ENCODE measurements at regions not wholly inside any gene's neighbourhood (a gene's known extent, or its start where the extent isn't known, plus 50 kb on each side); places are given as distances from the start of the nearest gene placed in this dataset.
"Not testable (repeated sequence)": the region's sequence is repeated elsewhere in the genome, so short reads cannot be mapped to it uniquely, and the experiment has no call there.

GRCh38 chr4:134117392-134118183, 84.0 kb downstream of the PABPC4L start:
- no peaks in the 10 kb centered on the region for H3K79me2 ChIP-seq (ENCODE audit: insufficient read depth)

GRCh38 chr4:134089885-134090284, 111.7 kb downstream of the PABPC4L start:
- H3K4me3 ChIP-seq, result no peak overlapping the region
- no peaks in the 10 kb centered on the region for H3K27me3 ChIP-seq (replicated peaks; ENCODE audit: insufficient read depth)
- H3K4me2 ChIP-seq (ENCODE audit: unreplicated experiment), result no peak overlapping the region
- no peaks in the 10 kb centered on the region for H3K79me2 ChIP-seq (ENCODE audit: insufficient read depth)
- DNase-seq, result no peak
- H3K9me2 ChIP-seq (ENCODE audit: insufficient read depth), result no peaks in the 10 kb centered on the region
- no peaks in the 10 kb centered on the region for H3F3A ChIP-seq (ENCODE audit: insufficient read depth)
- in situ Hi-C loops (cut with MboI), result no loop called here
- 28 to 29% methylated on average over 3 of the region's 3 CpGs for WGBS, 2 experiments (ENCODE audit: low coverage in 1 of 2, low lambda C conversion rate in 2 of 2, missing lambda C conversion rate in 2 of 2)
- H3K4me1 ChIP-seq (ENCODE audit: insufficient read depth), result no peaks in the 10 kb centered on the region
- TF ChIP-seq EZH2phosphoT487 (IDR thresholded peaks at IDR 0.05; ENCODE audit: insufficient read depth, low read depth), result no peak
- TF ChIP-seq EZH2 (IDR thresholded peaks at IDR 0.05; ENCODE audit: insufficient read depth, poor library complexity, severe bottlenecking), result no peak
- H2AFZ ChIP-seq, result no peak overlapping the region
- no peak overlapping the region for H3K27ac ChIP-seq
- H4K20me1 ChIP-seq (ENCODE audit: insufficient read depth), result no peaks in the 10 kb centered on the region
- no peaks in the 10 kb centered on the region for H3K36me3 ChIP-seq (ENCODE audit: low read depth)
- no peaks in the 10 kb centered on the region for H3K9me3 ChIP-seq (ENCODE audit: low read depth)
- H3K9ac ChIP-seq, result no peak overlapping the region

More at GRCh38 chr4:134117392-134118183, 84.0 kb downstream of the PABPC4L start:
- DNase-seq, result no peak
- no peaks in the 10 kb centered on the region for H4K20me1 ChIP-seq (ENCODE audit: insufficient read depth)
- H3K9ac ChIP-seq, result no peak overlapping the region
- no peak overlapping the region for H2AFZ ChIP-seq
- TF ChIP-seq EZH2 (IDR thresholded peaks at IDR 0.05; ENCODE audit: insufficient read depth, poor library complexity, severe bottlenecking), result no peak
- TF ChIP-seq EZH2phosphoT487 (IDR thresholded peaks at IDR 0.05; ENCODE audit: insufficient read depth, low read depth), result no peak
- H3K9me2 ChIP-seq (ENCODE audit: insufficient read depth), result no peaks in the 10 kb centered on the region
- H3K4me2 ChIP-seq (ENCODE audit: unreplicated experiment), result no peak overlapping the region
- no peaks in the 10 kb centered on the region for H3K27me3 ChIP-seq (replicated peaks; ENCODE audit: insufficient read depth)
- no peak overlapping the region for H3K27ac ChIP-seq
- H3K4me1 ChIP-seq (ENCODE audit: insufficient read depth), result no peaks in the 10 kb centered on the region
- WGBS, 2 experiments (ENCODE audit: low coverage in 1 of 2, low lambda C conversion rate in 2 of 2, missing lambda C conversion rate in 2 of 2), result 3 to 8% methylated on average over 2 of the region's 2 CpGs
- H3K36me3 ChIP-seq (ENCODE audit: low read depth), result no peaks in the 10 kb centered on the region
- no peaks in the 10 kb centered on the region for H3K9me3 ChIP-seq (ENCODE audit: low read depth)
- in situ Hi-C loops (cut with MboI), result no loop called here
- H3K4me3 ChIP-seq, result no peak overlapping the region
- no peaks in the 10 kb centered on the region for H3F3A ChIP-seq (ENCODE audit: insufficient read depth)

DNA sequence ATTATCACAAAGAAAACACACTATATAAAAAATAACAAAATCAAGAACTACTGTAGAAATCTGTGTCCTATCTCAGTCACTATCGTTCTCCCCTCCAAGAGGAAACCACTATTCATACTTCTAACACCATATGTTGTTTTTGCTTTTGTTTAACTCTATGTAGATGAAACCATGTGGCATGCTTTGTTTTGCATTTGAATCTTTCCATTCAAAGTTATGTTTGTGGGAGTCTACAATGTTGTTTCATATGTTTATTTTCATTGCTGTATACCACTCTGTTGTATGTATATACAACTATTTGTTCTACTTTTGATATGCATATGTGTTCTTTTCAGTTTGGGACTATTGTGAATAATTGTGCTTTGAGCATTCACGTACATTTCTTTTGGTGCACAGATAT, 116.1 kb downstream of the PABPC4L start:
- H3F3A ChIP-seq (ENCODE audit: insufficient read depth), result no peaks in the 10 kb centered on the region
- H3K9me3 ChIP-seq (ENCODE audit: low read depth), result no peaks in the 10 kb centered on the region
- in situ Hi-C loops (cut with MboI), result no loop called here
- no peaks in the 10 kb centered on the region for H3K27me3 ChIP-seq (replicated peaks; ENCODE audit: insufficient read depth)
- no peaks in the 10 kb centered on the region for H4K20me1 ChIP-seq (ENCODE audit: insufficient read depth)
- no peak overlapping the region for H3K4me2 ChIP-seq (ENCODE audit: unreplicated experiment)
- no peaks in the 10 kb centered on the region for H3K36me3 ChIP-seq (ENCODE audit: low read depth)
- DNase-seq, result no peak
- no peak overlapping the region for H2AFZ ChIP-seq
- no peaks in the 10 kb centered on the region for H3K9me2 ChIP-seq (ENCODE audit: insufficient read depth)
- H3K27ac ChIP-seq, result no peak overlapping the region
- H3K79me2 ChIP-seq (ENCODE audit: insufficient read depth), result no peaks in the 10 kb centered on the region
- H3K4me3 ChIP-seq, result no peak overlapping the region
- H3K4me1 ChIP-seq (ENCODE audit: insufficient read depth), result no peaks in the 10 kb centered on the region
- H3K9ac ChIP-seq, result no peak overlapping the region
- no peak for TF ChIP-seq EZH2phosphoT487 (IDR thresholded peaks at IDR 0.05; ENCODE audit: insufficient read depth, low read depth)
- no peak for TF ChIP-seq EZH2 (IDR thresholded peaks at IDR 0.05; ENCODE audit: insufficient read depth, poor library complexity, severe bottlenecking)
- 26 to 28% methylated on average over 2 of the region's 2 CpGs for WGBS, 2 experiments (ENCODE audit: low coverage in 1 of 2, low lambda C conversion rate in 2 of 2, missing lambda C conversion rate in 2 of 2)

- H3K4me1 ChIP-seq (ENCODE audit: insufficient read depth); H3K4me3 ChIP-seq; DNase-seq; H3K9ac ChIP-seq; H3K9me3 ChIP-seq (ENCODE audit: low read depth); H3K27me3 ChIP-seq (replicated peaks; ENCODE audit: insufficient read depth); H4K20me1 ChIP-seq (ENCODE audit: insufficient read depth); H3K79me2 ChIP-seq (ENCODE audit: insufficient read depth); in situ Hi-C loops (cut with MboI); H3K4me2 ChIP-seq (ENCODE audit: unreplicated experiment); H3K36me3 ChIP-seq (ENCODE audit: low read depth); H2AFZ ChIP-seq; H3F3A ChIP-seq (ENCODE audit: insufficient read depth); H3K27ac ChIP-seq; H3K9me2 ChIP-seq (ENCODE audit: insufficient read depth): not testable (repeated sequence)
- WGBS, 2 experiments (ENCODE audit: low coverage in 1 of 2, low lambda C conversion rate in 2 of 2, missing lambda C conversion rate in 2 of 2), result 67 to 69% methylated on average over 15 of the region's 15 CpGs
Measured at GRCh38 chr4:134079085-134079484, 122.5 kb downstream of the PABPC4L start.

Data from GM23248 (cell line).